Heart left ventricle (tissue), 16 donors: ENCODE measurements at regions not wholly inside any gene's neighbourhood (a gene's known extent, or its start where the extent isn't known, plus 50 kb on each side); places are given as distances from the start of the nearest gene placed in this dataset.
"Not testable (repeated sequence)": the region's sequence is repeated elsewhere in the genome, so short reads cannot be mapped to it uniquely, and the experiment has no call there.

ENCODE experiments used
- ATAC-seq, 4 donors: fragments of 200-7000 bp; cut with Tn5 transposase; one replicate each; pipeline ENCODE4 v1.9.1; 2020 to 2022; ENCODE audit warnings: moderate library complexity in 4 of 4, mild to moderate bottlenecking in 3 of 4, moderate number of reproducible peaks in 1 of 4
- DNase-seq, 5 donors: peaks; one replicate each; pipeline ENCODE4 v3.0.0-alpha.2; 2020
- H3K27ac ChIP-seq, 12 donors: fragments of 200-600 bp; sonication (generic) in 4 of 12; one replicate each; pipeline versions ENCODE4 v1.5.0 to v1.8.0; 2016 to 2022; ENCODE audit warnings: mild to moderate bottlenecking in 2 of 12
- H3K27me3 ChIP-seq, 9 donors: fragments of 200-600 bp; sonication (generic) in 2 of 9; one replicate each; pipeline versions ENCODE4 v1.5.1 to v1.8.0; 2016 to 2022; ENCODE audit warnings: mild to moderate bottlenecking in 3 of 9
- H3K36me3 ChIP-seq, 9 donors: fragments of 200-600 bp; sonication (generic) in 2 of 9; one replicate each; pipeline versions ENCODE4 v1.5.0 to v1.8.0; 2018 to 2022; ENCODE audit warnings: mild to moderate bottlenecking in 2 of 9
- H3K4me1 ChIP-seq, 12 donors: fragments of 200-600 bp; sonication (generic) in 4 of 12; one replicate each; pipeline versions ENCODE4 v1.5.0 to v1.8.0; 2016 to 2022; ENCODE audit warnings: mild to moderate bottlenecking in 3 of 12
- H3K4me3 ChIP-seq, 12 donors: fragments of 200-600 bp; sonication (generic) in 4 of 12; one replicate each; pipeline versions ENCODE4 v1.5.0 to v1.8.0; 2017 to 2022; ENCODE audit warnings: mild to moderate bottlenecking in 9 of 12, moderate library complexity in 4 of 12
- H3K9me3 ChIP-seq, 12 donors: fragments of 200-600 bp; sonication (generic) in 4 of 12; one replicate each; pipeline versions ENCODE4 v1.5.0 to v1.8.0; 2016 to 2022; ENCODE audit warnings: mild to moderate bottlenecking in 1 of 12
- CTCF ChIP-seq, 12 donors: fragments of 200-600 bp; sonication (generic) in 4 of 12; IDR thresholded peaks; one replicate each; pipeline versions ENCODE4 v1.5.0 to v1.8.0; 2018 to 2022; ENCODE audit warnings: antibody characterized with exemption in 12 of 12, mild to moderate bottlenecking in 5 of 12
- WGBS, 4 donors: extraction: QIAGEN DNeasy Blood & Tissue Kit in 2 of 4; methylation state at CpG; one replicate each; pipeline versions ENCODE4 v1.1.5 to v1.1.7; 2013 to 2018; 5-methylcytosine and 5-hydroxymethylcytosine counted together
- intact Hi-C, 10 donors: fragments of 100-400 bp; cut with DNase I; formaldehyde crosslinking; loops; one replicate each; pipeline versions ENCODE4 v1.11.1 to v1.14.2; 2022
- donor health status: ischemic (EF 13 %, LVEDD 7.1; RV severe dilation, severe dysfunction).
- donor health status: healthy with polysubstance abuse.
- donor health status: DM: no; HTN: yes; CAD: no.
- donor health status: DM: no; HTN: no; CAD: no.
- donor health status: ischemic (EF 25% LVEDD 6.9; RV normal size, moderate dysfunction).
- donor health status: ischemic (EF 25% LVEDD 5.7; RV mildly dilated, moderate dysfunction).
- donor health status: healthy.
- donor health status: DM: yes; HTN: yes; CAD: no.
- donor health status: ischemic (EF 35%, LVEDD 5.7; RV mildly dilated, moderate dysfunction).
- donor health status: nonischemic (EF 11% LVEDD 7.7; RV severe dilation, severe dysfunction).
- donor health status: DM: yes; HTN: yes; CAD: no.
- donor health status: PGD.
- donor health status: ischemic (EF 29% LVEDD 5.4; RV normal size, mild dysfunction).
- donor health status: nonischemic (EF 23%, LVEDD 6.1; RV moderate dilation, normal function).

- H3K4me1 ChIP-seq, intact Hi-C loops, DNase-seq, H3K27ac ChIP-seq, H3K9me3 ChIP-seq, H3K27me3 ChIP-seq, H3K36me3 ChIP-seq, H3K4me3 ChIP-seq, ATAC-seq: not testable (repeated sequence)
- WGBS, 4 donors = no CpG with 5 or more reads among the region's 2 CpGs
Measured at GRCh38 chr9:42513535-42513934, 330.1 kb downstream of the SPATA31A6 start.

- H3K9me3 ChIP-seq, H3K4me3 ChIP-seq, H3K4me1 ChIP-seq, ATAC-seq, H3K27me3 ChIP-seq, H3K36me3 ChIP-seq, H3K27ac ChIP-seq, intact Hi-C loops: not testable (repeated sequence)
- DNase-seq = peak in 1 of 5 donors; percentile 9
- 73 to 84% (median 77%) methylated on average over 13 of the region's 13 CpGs for WGBS, 4 donors
Measured at GRCh38 chr9:42534325-42534983, 351.0 kb downstream of the SPATA31A6 start.

DNA sequence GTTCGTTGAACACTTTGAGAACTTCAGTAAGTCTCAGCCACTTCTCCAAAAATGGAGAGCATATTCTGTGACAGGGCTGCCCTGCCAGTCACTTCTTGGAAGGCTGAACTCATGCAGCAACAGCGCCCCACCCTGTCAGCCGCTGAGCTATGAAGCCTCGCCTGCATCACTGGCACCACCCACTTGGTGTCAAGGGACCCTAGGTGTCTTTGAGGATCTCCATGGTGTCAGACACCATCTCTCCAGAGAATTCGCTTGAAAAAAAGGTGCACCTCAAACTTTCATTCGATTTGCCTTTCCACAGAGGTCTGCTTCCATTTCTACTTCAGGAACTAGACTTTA lies 351.5 kb downstream of the SPATA31A6 start:
- H3K4me1 ChIP-seq, H3K27me3 ChIP-seq: not testable (repeated sequence)

GRCh38 chr9:42550789-42551357 lies 367.4 kb downstream of the SPATA31A6 start:
- H3K4me3 ChIP-seq = peak overlapping the region in 1 of 12 donors; percentile 24
- H3K27me3 ChIP-seq, H3K27ac ChIP-seq, intact Hi-C loops, H3K9me3 ChIP-seq, H3K4me1 ChIP-seq, H3K36me3 ChIP-seq: not testable (repeated sequence)
- WGBS, 4 donors = 0 to 19% (median 9%) methylated on average over 6 to 20 of the region's 36 CpGs
- ATAC-seq (peak in 2 of 4 donors; percentile 42 to 76), DNase-seq (peak in 1 of 5 donors; percentile 5)
- peak in 11 of 12 donors; percentile 8 to 49 (median 32) for TF ChIP-seq CTCF (IDR thresholded peaks at IDR 0.05)

More for the DNA sequence above, 351.5 kb downstream of the SPATA31A6 start:
- intact Hi-C loops, H3K9me3 ChIP-seq, H3K36me3 ChIP-seq, H3K27ac ChIP-seq, H3K4me3 ChIP-seq: not testable (repeated sequence)
- 20 to 30% (median 22%) methylated on average over 6 of the region's 6 CpGs for WGBS, 4 donors
- peak in 1 of 4 donors; percentile 58 for ATAC-seq
- TF ChIP-seq CTCF (IDR thresholded peaks at IDR 0.05) = peak in 7 of 12 donors; percentile 6 to 34 (median 14)
- peak; percentile 5 to 51 (median 15) for DNase-seq

- not testable (repeated sequence) for ATAC-seq
Measured at GRCh38 chr9:42568530-42568929, 385.1 kb downstream of the SPATA31A6 start.

GRCh38 chr9:42568942-42569556 lies 385.6 kb downstream of the SPATA31A6 start:
- H3K36me3 ChIP-seq, ATAC-seq, H3K9me3 ChIP-seq, H3K4me1 ChIP-seq, H3K27me3 ChIP-seq, H3K27ac ChIP-seq, intact Hi-C loops: not testable (repeated sequence)
- 20 to 21% (median 20%) methylated on average over 1 to 15 of the region's 34 CpGs; no CpG with 5 or more reads in 1 of the 4 donors for WGBS, 4 donors
- DNase-seq = peak in 2 of 5 donors; percentile 7 to 41
- H3K4me3 ChIP-seq = peak overlapping the region in 6 of 12 donors; percentile 27 to 53 (median 34)

More at GRCh38 chr9:42568530-42568929, 385.1 kb downstream of the SPATA31A6 start:
- H3K9me3 ChIP-seq, H3K36me3 ChIP-seq, H3K27me3 ChIP-seq, H3K4me1 ChIP-seq, intact Hi-C loops, H3K27ac ChIP-seq: not testable (repeated sequence)
- peak in 2 of 5 donors; percentile 30 to 66 for DNase-seq
- 0 to 11% methylated on average over 7 to 9 of the region's 15 CpGs; no CpG with 5 or more reads in 2 of the 4 donors for WGBS, 4 donors
- H3K4me3 ChIP-seq = peak overlapping the region in 1 of 12 donors; percentile 27

DNA sequence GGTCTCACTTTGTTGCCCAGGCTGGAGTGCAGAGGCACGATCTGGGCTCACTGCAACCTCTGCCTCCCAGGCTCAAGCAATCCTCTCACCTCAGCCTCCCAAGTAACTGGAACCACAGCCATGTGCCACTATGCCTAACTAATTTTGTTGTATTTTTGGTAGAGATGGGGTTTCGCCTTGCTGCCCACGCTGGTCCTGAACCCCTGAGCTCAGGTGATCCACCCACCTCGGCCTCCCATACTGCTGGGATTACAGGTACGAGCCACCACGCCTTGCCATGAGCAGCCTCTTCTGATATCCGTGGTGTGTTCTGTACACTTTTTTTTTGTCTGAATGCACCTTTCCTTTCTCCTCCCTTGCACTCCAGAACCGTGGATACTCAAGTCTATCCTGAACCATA lies 394.4 kb downstream of the SPATA31A6 start:
- H3K27me3 ChIP-seq, intact Hi-C loops, H3K4me3 ChIP-seq, ATAC-seq, H3K36me3 ChIP-seq, H3K4me1 ChIP-seq, H3K27ac ChIP-seq, H3K9me3 ChIP-seq: not testable (repeated sequence)
- peak in 2 of 5 donors; percentile 4 to 48 for DNase-seq
- WGBS, 4 donors = 52 to 68% (median 62%) methylated on average over 5 to 7 of the region's 8 CpGs
